Gastroesophageal sphincter (tissue), 3 donors: ENCODE measurements at regions not wholly inside any gene's neighbourhood (a gene's known extent, or its start where the extent isn't known, plus 50 kb on each side); places are given as distances from the start of the nearest gene placed in this dataset.

ENCODE experiments used
- POLR2A ChIP-seq, 2 donors: fragments of 450-650 bp; IDR thresholded peaks; one replicate each; pipeline ENCODE4 v1.6.1; 2017; ENCODE audit warnings: antibody characterized with exemption in 2 of 2, mild to moderate bottlenecking in 2 of 2, moderate library complexity in 1 of 2
- POLR2AphosphoS5 ChIP-seq: sonication (generic); formaldehyde crosslinking; IDR thresholded peaks from one replicate; pipeline ENCODE4 v1.6.1; 2017; ENCODE audit warnings: antibody characterized with exemption
- TF ChIP-seq, protein P1 (sequence below), 4 experiments: fragments of 200-600 bp in 2 of 4; fragments of 450-650 bp in 2 of 4; sonication (generic) in 1 of 4; IDR thresholded peaks; one replicate each; pipeline ENCODE4 v1.5.1; 2017 to 2019; ENCODE audit warnings: antibody characterized with exemption in 4 of 4, mild to moderate bottlenecking in 2 of 4, moderate library complexity in 2 of 4

DNA sequence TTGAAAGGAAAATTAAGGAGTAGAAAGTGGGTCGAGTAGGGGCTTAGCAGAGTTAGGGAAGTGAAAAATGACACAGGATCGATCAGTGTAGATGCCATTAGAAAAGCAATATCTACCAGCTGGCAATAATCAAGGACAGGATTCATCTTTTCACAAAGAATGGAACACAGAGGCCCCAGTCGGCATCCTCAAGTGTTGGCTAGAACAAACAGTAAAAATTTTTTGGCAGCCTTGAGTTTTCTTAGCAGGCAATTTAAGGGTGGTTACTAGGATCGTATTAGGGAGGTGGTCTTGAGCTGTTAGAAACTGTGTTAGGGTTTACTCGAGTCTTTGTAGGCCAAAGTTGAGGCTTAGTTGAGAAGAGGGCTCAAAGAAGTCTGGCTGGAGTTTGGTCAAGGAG lies 658.8 kb upstream of the SGO1 start:
- TF ChIP-seq, protein P1, sequence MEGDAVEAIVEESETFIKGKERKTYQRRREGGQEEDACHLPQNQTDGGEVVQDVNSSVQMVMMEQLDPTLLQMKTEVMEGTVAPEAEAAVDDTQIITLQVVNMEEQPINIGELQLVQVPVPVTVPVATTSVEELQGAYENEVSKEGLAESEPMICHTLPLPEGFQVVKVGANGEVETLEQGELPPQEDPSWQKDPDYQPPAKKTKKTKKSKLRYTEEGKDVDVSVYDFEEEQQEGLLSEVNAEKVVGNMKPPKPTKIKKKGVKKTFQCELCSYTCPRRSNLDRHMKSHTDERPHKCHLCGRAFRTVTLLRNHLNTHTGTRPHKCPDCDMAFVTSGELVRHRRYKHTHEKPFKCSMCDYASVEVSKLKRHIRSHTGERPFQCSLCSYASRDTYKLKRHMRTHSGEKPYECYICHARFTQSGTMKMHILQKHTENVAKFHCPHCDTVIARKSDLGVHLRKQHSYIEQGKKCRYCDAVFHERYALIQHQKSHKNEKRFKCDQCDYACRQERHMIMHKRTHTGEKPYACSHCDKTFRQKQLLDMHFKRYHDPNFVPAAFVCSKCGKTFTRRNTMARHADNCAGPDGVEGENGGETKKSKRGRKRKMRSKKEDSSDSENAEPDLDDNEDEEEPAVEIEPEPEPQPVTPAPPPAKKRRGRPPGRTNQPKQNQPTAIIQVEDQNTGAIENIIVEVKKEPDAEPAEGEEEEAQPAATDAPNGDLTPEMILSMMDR (IDR thresholded peaks at IDR 0.05) = no peak
- TF ChIP-seq POLR2A (IDR thresholded peaks at IDR 0.05) (no peak), POLR2AphosphoS5 (no peak)
